PC-3 (cell line): ENCODE measurements at regions not wholly inside any gene's neighbourhood (a gene's known extent, or its start where the extent isn't known, plus 50 kb on each side); places are given as distances from the start of the nearest gene placed in this dataset.
A peak's percentile ranks its signal among the peaks of the same experiment; 100 is the strongest.

ENCODE experiments used
- ATAC-seq: fragments of 200-7000 bp; cut with Tn5 transposase; 2 replicates; pipeline ENCODE4 v1.9.1; 2020; ENCODE audit warnings: mild to moderate bottlenecking, moderate library complexity
- BruUV-seq: library from RNA; stranded (reverse); fragments of 400-500 nt; replicated peaks from 2 replicates; lab custom pipeline; 2021; lab: Mats Ljungman, UMichigan
- CTCF ChIA-PET: fragments of 300-600 bp; sonication (Branson Sonifier 250); formaldehyde crosslinking; loops from one replicate; lab custom pipeline; 2022; ENCODE audit warnings: antibody characterized with exemption; lab: Charles Lee
- POLR2A ChIA-PET: fragments of 300-600 bp; sonication (Branson Sonifier 250); formaldehyde crosslinking; loops from one replicate; lab custom pipeline; 2022; ENCODE audit warnings: antibody characterized with exemption; ENCODE audit not compliant: unreplicated experiment; lab: Charles Lee
- DNase-seq: peaks from one replicate; pipeline ENCODE4 v3.0.0-alpha.2; 2015
- H2AFZ ChIP-seq: fragments of 300-600 bp; sonication (generic); 2 replicates; pipeline ENCODE4 v1.6.0; 2016; ENCODE audit warnings: antibody characterized with exemption, low read length
- H3F3A ChIP-seq: fragments of 300-600 bp; sonication (generic); one replicate; pipeline ENCODE4 v1.6.0; 2017; ENCODE audit warnings: antibody characterized with exemption, low read length, control low read depth, mild to moderate bottlenecking; ENCODE audit not compliant: unreplicated experiment
- H3K27ac ChIP-seq: fragments of 300-600 bp; sonication (generic); 2 replicates; pipeline ENCODE4 v1.5.1; 2016; ENCODE audit warnings: mild to moderate bottlenecking, low read length
- H3K27me3 ChIP-seq: fragments of 300-600 bp; sonication (generic); 2 replicates; pipeline ENCODE4 v1.6.1; 2016; ENCODE audit warnings: low read length, mixed read lengths
- H3K36me3 ChIP-seq: fragments of 300-600 bp; sonication (generic); 2 replicates; pipeline ENCODE4 v1.6.1; 2016; ENCODE audit warnings: low read depth, mixed run types, low read length, mixed read lengths
- H3K4me1 ChIP-seq: fragments of 300-600 bp; sonication (generic); 2 replicates; pipeline ENCODE4 v1.5.1; 2016; ENCODE audit warnings: low read length; ENCODE audit not compliant: insufficient read depth
- H3K4me2 ChIP-seq: fragments of 300-600 bp; sonication (generic); 2 replicates; pipeline ENCODE4 v1.6.0; 2016; ENCODE audit warnings: low read length
- H3K4me3 ChIP-seq: fragments of 300-600 bp; sonication (generic); 2 replicates; pipeline ENCODE4 v1.5.1; 2016; ENCODE audit warnings: mild to moderate bottlenecking, low read length, mixed read lengths
- H3K79me2 ChIP-seq: fragments of 300-600 bp; sonication (generic); 2 replicates; pipeline ENCODE4 v1.6.1; 2017; ENCODE audit warnings: low read length, mixed read lengths
- H3K9ac ChIP-seq: fragments of 300-600 bp; sonication (generic); 2 replicates; pipeline ENCODE4 v1.6.0; 2016; ENCODE audit warnings: mild to moderate bottlenecking, low read length
- H3K9me2 ChIP-seq: fragments of 300-600 bp; sonication (generic); replicated peaks from 2 replicates; pipeline ENCODE4 v1.6.1; 2016; ENCODE audit warnings: mixed run types, low read length, mixed read lengths
- H3K9me3 ChIP-seq: fragments of 300-600 bp; sonication (generic); 2 replicates; pipeline ENCODE4 v1.6.1; 2016; ENCODE audit warnings: low read length, mixed read lengths
- H4K20me1 ChIP-seq: fragments of 300-600 bp; sonication (generic); 2 replicates; pipeline ENCODE4 v1.6.1; 2016; ENCODE audit warnings: low read length, mixed read lengths
- EZH2 ChIP-seq: fragments of 300-600 bp; sonication (generic); IDR thresholded peaks from one replicate; pipeline ENCODE4 v1.6.1; 2017; ENCODE audit warnings: antibody characterized with exemption, mild to moderate bottlenecking, low read length; ENCODE audit not compliant: unreplicated experiment
- EZH2phosphoT487 ChIP-seq: fragments of 300-600 bp; sonication (generic); IDR thresholded peaks from 2 replicates; pipeline ENCODE4 v1.6.1; 2018; ENCODE audit warnings: mild to moderate bottlenecking, antibody characterized with exemption, low read length, borderline replicate concordance
- intact Hi-C: fragments of 100-400 bp; cut with micrococcal nuclease; formaldehyde crosslinking; loops from 2 replicates; pipeline ENCODE4 v1.9.0; 2023
- TF ChIP-seq, protein P1 (sequence below): fragments of 300-600 bp; sonication (generic); conservative IDR thresholded peaks from 2 replicates; pipeline ENCODE4 v1.5.1; 2017; ENCODE audit warnings: antibody characterized with exemption, low read depth, mild to moderate bottlenecking, low read length

DNA sequence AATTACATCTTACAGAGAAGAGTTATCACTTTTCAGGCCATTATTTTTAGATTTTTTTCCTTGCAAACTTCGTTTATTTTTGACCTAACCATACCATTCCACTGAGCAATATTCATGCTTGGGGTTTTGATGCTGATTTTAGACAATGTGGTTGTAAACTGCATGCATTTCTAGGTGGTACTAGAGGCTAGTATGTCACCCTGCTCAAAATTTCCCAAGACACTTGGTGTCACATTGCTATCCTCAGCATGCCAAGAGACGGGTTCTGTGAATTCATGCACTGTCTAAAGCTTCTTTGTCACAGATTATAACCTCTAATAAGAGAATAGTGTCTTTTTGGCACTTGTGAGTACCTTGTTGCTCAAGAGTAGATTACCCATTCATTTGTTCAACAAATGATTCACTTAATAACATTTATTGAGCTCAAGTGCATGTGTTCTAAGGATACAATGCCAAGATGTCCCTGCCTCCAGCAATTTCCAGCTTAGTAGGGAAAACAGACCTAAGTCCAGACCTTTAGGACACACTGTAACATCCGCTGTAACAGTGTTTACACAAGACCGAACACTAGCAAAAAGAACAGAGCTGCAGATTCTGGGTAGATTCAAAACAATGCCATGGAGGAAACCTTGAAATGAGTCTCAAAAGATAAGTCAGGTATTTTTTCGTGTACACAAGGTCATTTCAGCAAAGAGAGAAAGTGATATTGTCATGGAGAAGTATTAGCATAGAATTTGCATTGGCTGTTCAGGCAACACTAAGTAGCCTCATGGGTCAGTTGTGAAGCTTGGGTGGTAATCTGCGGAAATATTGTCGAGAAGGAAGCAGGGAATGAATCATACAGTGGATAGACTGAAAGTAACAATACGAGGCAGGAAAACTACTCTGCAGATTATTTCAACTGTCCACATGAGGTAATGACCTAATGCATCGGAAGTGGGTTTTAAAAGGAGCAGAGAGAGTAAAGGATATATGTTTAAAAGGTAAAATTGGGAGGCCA, 515.1 kb upstream of the ZFP42 start:
- Histone ChIP-seq H3K4me3 (peak overlapping the region; percentile 59), H4K20me1 (no peaks in the 10 kb centered on the region), H3K4me1 (peaks cover 36% of the 10 kb centered on the region), H2AFZ (peak overlapping the region; percentile 68), H3K79me2 (no peaks in the 10 kb centered on the region), H3K4me2 (peak overlapping the region; percentile 84), H3K27me3 (no peaks in the 10 kb centered on the region), H3K9ac (peak overlapping the region; percentile 72), H3K9me3 (no peaks in the 10 kb centered on the region), H3F3A (peaks cover 8% of the 10 kb centered on the region), H3K27ac (peak overlapping the region; percentile 96), H3K36me3 (no peaks in the 10 kb centered on the region), H3K9me2 (no peaks in the 10 kb centered on the region)
- intact Hi-C loops, result loop anchor here (1.0 to 5.0 kb wide), 7 partner anchors 32 to 755 kb away; no protein-coding TSS in a partner anchor
- CTCF ChIA-PET, result interaction anchor here (0.6 kb wide), 1 partner anchor 732 kb away, joined by 4 read pairs; no protein-coding TSS in a partner anchor
- no peak for TF ChIP-seq EZH2
- TF ChIP-seq, protein P1, sequence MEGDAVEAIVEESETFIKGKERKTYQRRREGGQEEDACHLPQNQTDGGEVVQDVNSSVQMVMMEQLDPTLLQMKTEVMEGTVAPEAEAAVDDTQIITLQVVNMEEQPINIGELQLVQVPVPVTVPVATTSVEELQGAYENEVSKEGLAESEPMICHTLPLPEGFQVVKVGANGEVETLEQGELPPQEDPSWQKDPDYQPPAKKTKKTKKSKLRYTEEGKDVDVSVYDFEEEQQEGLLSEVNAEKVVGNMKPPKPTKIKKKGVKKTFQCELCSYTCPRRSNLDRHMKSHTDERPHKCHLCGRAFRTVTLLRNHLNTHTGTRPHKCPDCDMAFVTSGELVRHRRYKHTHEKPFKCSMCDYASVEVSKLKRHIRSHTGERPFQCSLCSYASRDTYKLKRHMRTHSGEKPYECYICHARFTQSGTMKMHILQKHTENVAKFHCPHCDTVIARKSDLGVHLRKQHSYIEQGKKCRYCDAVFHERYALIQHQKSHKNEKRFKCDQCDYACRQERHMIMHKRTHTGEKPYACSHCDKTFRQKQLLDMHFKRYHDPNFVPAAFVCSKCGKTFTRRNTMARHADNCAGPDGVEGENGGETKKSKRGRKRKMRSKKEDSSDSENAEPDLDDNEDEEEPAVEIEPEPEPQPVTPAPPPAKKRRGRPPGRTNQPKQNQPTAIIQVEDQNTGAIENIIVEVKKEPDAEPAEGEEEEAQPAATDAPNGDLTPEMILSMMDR, result no peak
- no TSS peak for BruUV-seq
- ATAC-seq (peak; percentile 57), DNase-seq (peak; percentile 82)
- POLR2A ChIA-PET, result interaction anchor here (0.7 to 0.8 kb wide), 2 partner anchors 107 to 531 kb away, joined by 8 to 9 read pairs; no protein-coding TSS in a partner anchor

- H3K27me3 ChIP-seq, result no peaks in the 10 kb centered on the region
- peaks cover 24% of the 10 kb centered on the region for H3K4me1 ChIP-seq
- no peaks in the 10 kb centered on the region for H3K36me3 ChIP-seq
- H2AFZ ChIP-seq, result no peak overlapping the region
- no peaks in the 10 kb centered on the region for H4K20me1 ChIP-seq
- no peak overlapping the region for H3K27ac ChIP-seq
- DNase-seq (no peak), ATAC-seq (no peak)
- no peaks in the 10 kb centered on the region for H3K79me2 ChIP-seq
- H3K9ac ChIP-seq, result no peak overlapping the region
- POLR2A ChIA-PET, result no interaction called here
- H3K9me2 ChIP-seq, result no peaks in the 10 kb centered on the region
- intact Hi-C loops, result loop anchor here (5.0 kb wide), 3 partner anchors 103 to 262 kb away; no protein-coding TSS in a partner anchor
- H3K9me3 ChIP-seq, result no peaks in the 10 kb centered on the region
- H3F3A ChIP-seq, result peaks cover 5% of the 10 kb centered on the region
- TF ChIP-seq, protein P1, result no peak
- TF ChIP-seq EZH2phosphoT487 (no peak), EZH2 (no peak)
- no peak overlapping the region for H3K4me2 ChIP-seq
- no peak overlapping the region for H3K4me3 ChIP-seq
- CTCF ChIA-PET, result no interaction called here
- BruUV-seq, result no TSS peak
Observed at GRCh38 chr4:187484186-187484585, 511.4 kb upstream of the ZFP42 start.

- intact Hi-C loops, result no loop called here
- Histone ChIP-seq H3K36me3 (no peaks in the 10 kb centered on the region), H3F3A (no peaks in the 10 kb centered on the region), H3K27me3 (no peaks in the 10 kb centered on the region), H3K4me1 (peaks cover 10% of the 10 kb centered on the region), H3K79me2 (no peaks in the 10 kb centered on the region), H3K9ac (no peak overlapping the region), H2AFZ (no peak overlapping the region), H3K9me3 (no peaks in the 10 kb centered on the region), H3K27ac (no peak overlapping the region), H3K9me2 (no peaks in the 10 kb centered on the region), H3K4me2 (no peak overlapping the region), H4K20me1 (no peaks in the 10 kb centered on the region), H3K4me3 (no peak overlapping the region)
- POLR2A ChIA-PET, result no interaction called here
- CTCF ChIA-PET, result no interaction called here
- ATAC-seq (no peak), DNase-seq (no peak)
- BruUV-seq, result no TSS peak
- TF ChIP-seq EZH2 (no peak), EZH2phosphoT487 (no peak)
- TF ChIP-seq, protein P1, result no peak
Observed at GRCh38 chr4:187485676-187486075, 509.9 kb upstream of the ZFP42 start.
